ENCODE measurements at regions not wholly inside any gene's neighbourhood (a gene's known extent, or its start where the extent isn't known, plus 50 kb on each side); places are given as distances from the start of the nearest gene placed in this dataset.

DNA sequence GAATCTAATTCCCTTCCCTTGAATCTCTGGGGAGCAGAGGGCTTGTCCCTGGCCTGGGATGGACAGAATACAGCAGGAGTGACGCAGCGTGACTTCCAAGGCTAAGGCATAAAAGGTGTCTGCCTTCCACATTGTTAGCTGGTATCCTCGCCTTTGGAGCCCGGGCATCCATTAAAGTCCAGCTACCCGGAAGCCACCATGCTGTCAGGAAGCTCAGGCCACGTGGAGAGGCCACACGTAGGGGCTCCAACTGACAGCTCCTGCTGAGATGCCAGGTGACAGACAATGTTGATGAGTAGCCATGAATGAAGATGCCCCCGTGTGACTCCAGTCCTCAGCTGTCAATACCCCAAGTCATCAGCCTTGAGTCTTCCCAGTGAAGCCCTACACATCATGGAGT, 99.9 kb downstream of the OAT start:
- ChIA-PET CTCF (interaction anchor here (0.6 kb wide), 1 partner anchor 36 kb away, joined by 3 read pairs; no protein-coding TSS in a partner anchor), POLR2A (interaction anchor here (0.6 kb wide), 1 partner anchor 179 kb away, joined by 4 read pairs; no protein-coding TSS in a partner anchor)
- Histone ChIP-seq H3K9me3 (ENCODE audit: control insufficient read depth, insufficient read depth, low read depth, low read length) (no peaks in the 10 kb centered on the region), H3K27ac (ENCODE audit: extremely low read depth, low read depth, low read length) (no peak overlapping the region), H3K36me3 (ENCODE audit: control insufficient read depth in 2 of 2, insufficient read depth in 1 of 2, low read length in 2 of 2) (no peaks in the 10 kb centered on the region), H3K4me1 (ENCODE audit: control insufficient read depth, insufficient read depth, low read length) (no peaks in the 10 kb centered on the region), H3K4me3 (ENCODE audit: low read depth, low read length) (no peak overlapping the region)
- TF ChIP-seq, protein P1, sequence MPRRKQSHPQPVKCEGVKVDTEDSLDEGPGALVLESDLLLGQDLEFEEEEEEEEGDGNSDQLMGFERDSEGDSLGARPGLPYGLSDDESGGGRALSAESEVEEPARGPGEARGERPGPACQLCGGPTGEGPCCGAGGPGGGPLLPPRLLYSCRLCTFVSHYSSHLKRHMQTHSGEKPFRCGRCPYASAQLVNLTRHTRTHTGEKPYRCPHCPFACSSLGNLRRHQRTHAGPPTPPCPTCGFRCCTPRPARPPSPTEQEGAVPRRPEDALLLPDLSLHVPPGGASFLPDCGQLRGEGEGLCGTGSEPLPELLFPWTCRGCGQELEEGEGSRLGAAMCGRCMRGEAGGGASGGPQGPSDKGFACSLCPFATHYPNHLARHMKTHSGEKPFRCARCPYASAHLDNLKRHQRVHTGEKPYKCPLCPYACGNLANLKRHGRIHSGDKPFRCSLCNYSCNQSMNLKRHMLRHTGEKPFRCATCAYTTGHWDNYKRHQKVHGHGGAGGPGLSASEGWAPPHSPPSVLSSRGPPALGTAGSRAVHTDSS (tag by site-specific recombination; IDR thresholded peaks at IDR 0.05), result no peak
- TF ChIP-seq ZNF202 (tag by site-specific recombination; IDR thresholded peaks at IDR 0.05; ENCODE audit: borderline replicate concordance), result no peak
- no peak for TF ChIP-seq ZNF112 (tag by site-specific recombination; IDR thresholded peaks at IDR 0.05)
- TF ChIP-seq, protein P2, sequence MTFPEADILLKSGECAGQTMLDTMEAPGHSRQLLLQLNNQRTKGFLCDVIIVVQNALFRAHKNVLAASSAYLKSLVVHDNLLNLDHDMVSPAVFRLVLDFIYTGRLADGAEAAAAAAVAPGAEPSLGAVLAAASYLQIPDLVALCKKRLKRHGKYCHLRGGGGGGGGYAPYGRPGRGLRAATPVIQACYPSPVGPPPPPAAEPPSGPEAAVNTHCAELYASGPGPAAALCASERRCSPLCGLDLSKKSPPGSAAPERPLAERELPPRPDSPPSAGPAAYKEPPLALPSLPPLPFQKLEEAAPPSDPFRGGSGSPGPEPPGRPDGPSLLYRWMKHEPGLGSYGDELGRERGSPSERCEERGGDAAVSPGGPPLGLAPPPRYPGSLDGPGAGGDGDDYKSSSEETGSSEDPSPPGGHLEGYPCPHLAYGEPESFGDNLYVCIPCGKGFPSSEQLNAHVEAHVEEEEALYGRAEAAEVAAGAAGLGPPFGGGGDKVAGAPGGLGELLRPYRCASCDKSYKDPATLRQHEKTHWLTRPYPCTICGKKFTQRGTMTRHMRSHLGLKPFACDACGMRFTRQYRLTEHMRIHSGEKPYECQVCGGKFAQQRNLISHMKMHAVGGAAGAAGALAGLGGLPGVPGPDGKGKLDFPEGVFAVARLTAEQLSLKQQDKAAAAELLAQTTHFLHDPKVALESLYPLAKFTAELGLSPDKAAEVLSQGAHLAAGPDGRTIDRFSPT (tag by site-specific recombination; IDR thresholded peaks at IDR 0.05), result no peak
- TF ChIP-seq, protein P3, sequence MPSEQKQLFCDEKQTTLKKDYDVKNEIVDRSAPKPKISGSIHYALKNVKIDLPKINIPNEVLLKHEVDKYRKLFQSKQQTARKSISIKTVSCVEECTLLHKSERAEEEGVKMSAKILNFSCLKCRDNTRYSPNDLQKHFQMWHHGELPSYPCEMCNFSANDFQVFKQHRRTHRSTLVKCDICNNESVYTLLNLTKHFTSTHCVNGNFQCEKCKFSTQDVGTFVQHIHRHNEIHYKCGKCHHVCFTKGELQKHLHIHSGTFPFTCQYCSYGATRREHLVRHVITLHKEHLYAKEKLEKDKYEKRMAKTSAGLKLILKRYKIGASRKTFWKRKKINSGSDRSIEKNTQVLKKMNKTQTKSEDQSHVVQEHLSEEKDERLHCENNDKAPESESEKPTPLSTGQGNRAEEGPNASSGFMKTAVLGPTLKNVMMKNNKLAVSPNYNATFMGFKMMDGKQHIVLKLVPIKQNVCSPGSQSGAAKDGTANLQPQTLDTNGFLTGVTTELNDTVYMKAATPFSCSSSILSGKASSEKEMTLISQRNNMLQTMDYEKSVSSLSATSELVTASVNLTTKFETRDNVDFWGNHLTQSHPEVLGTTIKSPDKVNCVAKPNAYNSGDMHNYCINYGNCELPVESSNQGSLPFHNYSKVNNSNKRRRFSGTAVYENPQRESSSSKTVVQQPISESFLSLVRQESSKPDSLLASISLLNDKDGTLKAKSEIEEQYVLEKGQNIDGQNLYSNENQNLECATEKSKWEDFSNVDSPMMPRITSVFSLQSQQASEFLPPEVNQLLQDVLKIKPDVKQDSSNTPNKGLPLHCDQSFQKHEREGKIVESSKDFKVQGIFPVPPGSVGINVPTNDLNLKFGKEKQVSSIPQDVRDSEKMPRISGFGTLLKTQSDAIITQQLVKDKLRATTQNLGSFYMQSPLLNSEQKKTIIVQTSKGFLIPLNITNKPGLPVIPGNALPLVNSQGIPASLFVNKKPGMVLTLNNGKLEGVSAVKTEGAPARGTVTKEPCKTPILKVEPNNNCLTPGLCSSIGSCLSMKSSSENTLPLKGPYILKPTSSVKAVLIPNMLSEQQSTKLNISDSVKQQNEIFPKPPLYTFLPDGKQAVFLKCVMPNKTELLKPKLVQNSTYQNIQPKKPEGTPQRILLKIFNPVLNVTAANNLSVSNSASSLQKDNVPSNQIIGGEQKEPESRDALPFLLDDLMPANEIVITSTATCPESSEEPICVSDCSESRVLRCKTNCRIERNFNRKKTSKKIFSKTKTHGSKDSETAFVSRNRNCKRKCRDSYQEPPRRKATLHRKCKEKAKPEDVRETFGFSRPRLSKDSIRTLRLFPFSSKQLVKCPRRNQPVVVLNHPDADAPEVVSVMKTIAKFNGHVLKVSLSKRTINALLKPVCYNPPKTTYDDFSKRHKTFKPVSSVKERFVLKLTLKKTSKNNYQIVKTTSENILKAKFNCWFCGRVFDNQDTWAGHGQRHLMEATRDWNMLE (tag by site-specific recombination; conservative IDR thresholded peaks at IDR 0.05; ENCODE audit: low read depth), result no peak
- no peak for TF ChIP-seq ZNF211 (tag by site-specific recombination; IDR thresholded peaks at IDR 0.05; ENCODE audit: low read depth)
- no peak for TF ChIP-seq SETDB1 (IDR thresholded peaks at IDR 0.05; ENCODE audit: insufficient read length, low read length)
- no peak for TF ChIP-seq ZNF214 (tag by site-specific recombination; IDR thresholded peaks at IDR 0.05; ENCODE audit: borderline replicate concordance)

DNA sequence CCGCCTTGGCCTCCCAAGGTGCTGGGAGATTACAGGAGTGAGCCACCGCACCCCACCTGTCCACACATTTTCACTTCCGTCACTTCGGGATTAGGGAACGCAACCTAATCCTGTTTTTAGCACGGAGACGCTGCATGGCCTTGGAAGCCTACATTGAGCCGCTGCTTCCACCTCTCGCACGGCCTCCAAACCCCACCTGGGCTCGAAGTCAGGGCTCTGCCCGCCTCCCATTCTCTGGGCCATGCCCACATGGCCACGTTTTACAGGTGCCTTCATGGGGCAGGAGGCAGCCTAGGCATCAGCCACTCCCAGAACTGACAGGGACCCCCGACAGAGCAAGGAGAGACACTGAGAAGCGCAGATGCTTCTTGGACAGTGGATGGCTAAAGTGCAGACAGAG, 100.6 kb downstream of the OAT start:
- CTCF ChIA-PET, result no interaction called here
- H3K4me1 ChIP-seq (ENCODE audit: control insufficient read depth, insufficient read depth, low read length), result no peaks in the 10 kb centered on the region
- no peaks in the 10 kb centered on the region for H3K9me3 ChIP-seq (ENCODE audit: control insufficient read depth, insufficient read depth, low read depth, low read length)
- H3K36me3 ChIP-seq (ENCODE audit: control insufficient read depth in 2 of 2, insufficient read depth in 1 of 2, low read length in 2 of 2), result no peaks in the 10 kb centered on the region
- H3K27ac ChIP-seq (ENCODE audit: extremely low read depth, low read depth, low read length), result no peak overlapping the region
- H3K4me3 ChIP-seq (ENCODE audit: low read depth, low read length), result no peak overlapping the region
- POLR2A ChIA-PET, result no interaction called here
- TF ChIP-seq, protein P4, sequence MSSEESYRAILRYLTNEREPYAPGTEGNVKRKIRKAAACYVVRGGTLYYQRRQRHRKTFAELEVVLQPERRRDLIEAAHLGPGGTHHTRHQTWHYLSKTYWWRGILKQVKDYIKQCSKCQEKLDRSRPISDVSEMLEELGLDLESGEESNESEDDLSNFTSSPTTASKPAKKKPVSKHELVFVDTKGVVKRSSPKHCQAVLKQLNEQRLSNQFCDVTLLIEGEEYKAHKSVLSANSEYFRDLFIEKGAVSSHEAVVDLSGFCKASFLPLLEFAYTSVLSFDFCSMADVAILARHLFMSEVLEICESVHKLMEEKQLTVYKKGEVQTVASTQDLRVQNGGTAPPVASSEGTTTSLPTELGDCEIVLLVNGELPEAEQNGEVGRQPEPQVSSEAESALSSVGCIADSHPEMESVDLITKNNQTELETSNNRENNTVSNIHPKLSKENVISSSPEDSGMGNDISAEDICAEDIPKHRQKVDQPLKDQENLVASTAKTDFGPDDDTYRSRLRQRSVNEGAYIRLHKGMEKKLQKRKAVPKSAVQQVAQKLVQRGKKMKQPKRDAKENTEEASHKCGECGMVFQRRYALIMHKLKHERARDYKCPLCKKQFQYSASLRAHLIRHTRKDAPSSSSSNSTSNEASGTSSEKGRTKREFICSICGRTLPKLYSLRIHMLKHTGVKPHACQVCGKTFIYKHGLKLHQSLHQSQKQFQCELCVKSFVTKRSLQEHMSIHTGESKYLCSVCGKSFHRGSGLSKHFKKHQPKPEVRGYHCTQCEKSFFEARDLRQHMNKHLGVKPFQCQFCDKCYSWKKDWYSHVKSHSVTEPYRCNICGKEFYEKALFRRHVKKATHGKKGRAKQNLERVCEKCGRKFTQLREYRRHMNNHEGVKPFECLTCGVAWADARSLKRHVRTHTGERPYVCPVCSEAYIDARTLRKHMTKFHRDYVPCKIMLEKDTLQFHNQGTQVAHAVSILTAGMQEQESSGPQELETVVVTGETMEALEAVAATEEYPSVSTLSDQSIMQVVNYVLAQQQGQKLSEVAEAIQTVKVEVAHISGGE (tag by site-specific recombination; conservative IDR thresholded peaks at IDR 0.05; ENCODE audit: low read depth), result no peak
- TF ChIP-seq ZNF19 (tag by site-specific recombination; IDR thresholded peaks at IDR 0.05; ENCODE audit: low read depth) (no peak), ZNF585B (tag by site-specific recombination; IDR thresholded peaks at IDR 0.05) (no peak), ZNF302 (tag by site-specific recombination; IDR thresholded peaks at IDR 0.05; ENCODE audit: low read depth) (no peak), KLF8 (tag by site-specific recombination; IDR thresholded peaks at IDR 0.05) (no peak), ZNF341 (tag by site-specific recombination; IDR thresholded peaks at IDR 0.05; ENCODE audit: low read depth) (no peak), ZNF114 (tag by site-specific recombination; IDR thresholded peaks at IDR 0.05) (no peak), ZNF510 (tag by site-specific recombination; IDR thresholded peaks at IDR 0.05; ENCODE audit: insufficient replicate concordance) (no peak), ZNF214 (tag by site-specific recombination; IDR thresholded peaks at IDR 0.05; ENCODE audit: borderline replicate concordance) (no peak), ZFP37 (tag by site-specific recombination; IDR thresholded peaks at IDR 0.05) (no peak), ZNF146 (tag by site-specific recombination; IDR thresholded peaks at IDR 0.05) (no peak), SCRT1 (tag by site-specific recombination; IDR thresholded peaks at IDR 0.05; ENCODE audit: borderline replicate concordance) (no peak)
- TF ChIP-seq, protein P5, sequence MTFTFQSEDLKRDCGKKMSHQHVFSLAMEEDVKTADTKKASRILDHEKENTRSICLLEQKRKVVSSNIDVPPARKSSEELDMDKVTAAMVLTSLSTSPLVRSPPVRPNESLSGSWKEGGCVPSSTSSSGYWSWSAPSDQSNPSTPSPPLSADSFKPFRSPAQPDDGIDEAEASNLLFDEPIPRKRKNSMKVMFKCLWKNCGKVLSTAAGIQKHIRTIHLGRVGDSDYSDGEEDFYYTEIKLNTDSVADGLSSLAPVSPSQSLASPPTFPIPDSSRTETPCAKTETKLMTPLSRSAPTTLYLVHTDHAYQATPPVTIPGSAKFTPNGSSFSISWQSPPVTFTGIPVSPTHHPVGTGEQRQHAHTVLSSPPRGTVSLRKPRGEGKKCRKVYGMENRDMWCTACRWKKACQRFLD (tag by site-specific recombination; IDR thresholded peaks at IDR 0.05), result no peak

Measured in HEK293 (cell line).